ENCODE measurements at regions not wholly inside any gene's neighbourhood (a gene's known extent, or its start where the extent isn't known, plus 50 kb on each side); places are given as distances from the start of the nearest gene placed in this dataset.
"Not testable (repeated sequence)": the region's sequence is repeated elsewhere in the genome, so short reads cannot be mapped to it uniquely, and the experiment has no call there.

DNA sequence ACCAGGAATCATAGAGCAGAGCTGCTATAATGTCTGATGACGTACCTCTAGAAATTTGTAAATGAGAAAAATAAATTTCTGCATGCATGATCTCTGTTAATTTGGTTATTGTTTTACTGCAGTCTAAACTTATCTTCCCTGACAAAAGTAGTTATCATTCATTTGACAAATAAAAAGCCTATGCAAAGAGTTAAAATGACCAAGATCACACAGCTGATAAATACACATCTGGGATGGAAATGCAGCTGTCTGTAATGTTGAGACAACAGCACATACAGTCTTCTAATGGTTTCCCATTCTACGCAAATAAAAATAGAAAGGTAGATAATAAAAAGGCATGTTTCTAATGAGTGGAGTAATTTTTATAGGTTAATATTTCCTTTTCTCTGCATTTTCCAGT is 225.1 kb upstream of the LUZP2 start:
- no peak overlapping the region for H3K27ac ChIP-seq
- TF ChIP-seq ZFX (IDR thresholded peaks at IDR 0.05) = no peak
- TF ChIP-seq, protein P1, sequence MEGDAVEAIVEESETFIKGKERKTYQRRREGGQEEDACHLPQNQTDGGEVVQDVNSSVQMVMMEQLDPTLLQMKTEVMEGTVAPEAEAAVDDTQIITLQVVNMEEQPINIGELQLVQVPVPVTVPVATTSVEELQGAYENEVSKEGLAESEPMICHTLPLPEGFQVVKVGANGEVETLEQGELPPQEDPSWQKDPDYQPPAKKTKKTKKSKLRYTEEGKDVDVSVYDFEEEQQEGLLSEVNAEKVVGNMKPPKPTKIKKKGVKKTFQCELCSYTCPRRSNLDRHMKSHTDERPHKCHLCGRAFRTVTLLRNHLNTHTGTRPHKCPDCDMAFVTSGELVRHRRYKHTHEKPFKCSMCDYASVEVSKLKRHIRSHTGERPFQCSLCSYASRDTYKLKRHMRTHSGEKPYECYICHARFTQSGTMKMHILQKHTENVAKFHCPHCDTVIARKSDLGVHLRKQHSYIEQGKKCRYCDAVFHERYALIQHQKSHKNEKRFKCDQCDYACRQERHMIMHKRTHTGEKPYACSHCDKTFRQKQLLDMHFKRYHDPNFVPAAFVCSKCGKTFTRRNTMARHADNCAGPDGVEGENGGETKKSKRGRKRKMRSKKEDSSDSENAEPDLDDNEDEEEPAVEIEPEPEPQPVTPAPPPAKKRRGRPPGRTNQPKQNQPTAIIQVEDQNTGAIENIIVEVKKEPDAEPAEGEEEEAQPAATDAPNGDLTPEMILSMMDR (conservative IDR thresholded peaks at IDR 0.05) = no peak

DNA sequence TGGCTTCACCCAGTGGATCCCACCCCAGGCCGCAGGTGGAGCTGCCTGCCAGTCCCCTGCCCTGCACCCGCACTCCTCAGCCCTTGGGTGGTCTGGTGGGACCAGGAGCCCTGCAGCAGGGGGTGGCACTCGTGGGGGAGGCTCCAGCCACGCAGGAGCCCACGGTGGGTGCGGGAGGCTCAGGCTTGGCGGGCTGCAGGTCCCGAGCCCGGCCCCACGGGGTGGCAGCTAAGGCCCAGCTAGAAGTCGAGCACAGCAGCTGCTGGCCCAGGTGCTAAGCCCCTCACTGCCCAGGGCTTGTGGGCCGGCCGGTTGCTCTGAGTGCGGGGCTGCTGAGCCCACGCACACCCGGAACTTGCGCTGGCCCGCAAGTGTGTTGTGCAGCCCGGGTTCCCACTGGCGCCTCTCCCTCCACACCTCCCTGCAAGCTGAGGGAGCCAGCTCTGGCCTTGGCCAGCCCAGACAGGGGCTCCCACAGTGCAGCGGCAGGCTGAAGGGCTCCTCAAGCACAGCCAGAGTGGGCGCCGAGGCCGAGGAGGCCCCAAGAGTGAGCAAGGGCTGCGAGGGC is 222.6 kb upstream of the LUZP2 start:
- not testable (repeated sequence) for H3K27ac ChIP-seq

DNA sequence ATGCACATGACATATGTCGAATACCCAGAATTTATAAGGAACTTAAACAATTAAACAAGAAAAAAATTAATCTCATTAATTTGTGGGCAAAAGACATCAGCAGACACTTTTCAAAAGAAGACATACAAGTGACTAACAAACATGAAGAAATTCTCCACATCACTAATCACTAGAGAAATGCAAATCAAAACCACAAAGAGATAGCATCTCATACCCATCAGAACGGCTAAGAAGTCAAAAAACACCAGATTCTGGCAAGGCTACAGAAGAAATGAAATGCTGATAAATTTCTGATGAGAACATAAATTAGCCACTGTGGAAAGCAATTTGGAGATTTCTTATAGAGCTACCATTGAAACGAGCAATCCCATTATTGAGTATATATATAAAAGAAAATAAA is 210.6 kb upstream of the LUZP2 start:
- TF ChIP-seq ZFX (IDR thresholded peaks at IDR 0.05) = no peak
- TF ChIP-seq, protein P1 (conservative IDR thresholded peaks at IDR 0.05) = no peak
- no peak overlapping the region for H3K27ac ChIP-seq

DNA sequence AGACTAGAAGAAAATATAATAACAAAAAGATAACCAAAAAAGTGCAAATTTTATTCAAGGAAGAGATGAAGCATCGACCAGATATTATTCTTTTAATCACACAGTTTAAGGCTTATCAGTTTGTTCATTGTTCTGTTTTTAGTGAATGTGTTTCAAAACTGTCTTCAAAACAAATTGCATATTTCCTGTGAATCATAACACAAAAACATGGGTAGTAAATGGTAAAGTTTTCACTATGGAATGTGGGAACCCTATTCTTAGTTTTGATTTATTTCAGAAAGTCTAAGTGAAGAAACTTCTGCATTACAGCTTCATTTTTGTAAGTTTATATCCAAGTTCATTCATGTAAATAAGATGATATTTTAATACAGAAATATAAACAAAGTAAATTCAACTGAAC is 207.6 kb upstream of the LUZP2 start:
- H3K27ac ChIP-seq = no peak overlapping the region
- TF ChIP-seq, protein P1 (conservative IDR thresholded peaks at IDR 0.05) = no peak
- TF ChIP-seq ZFX (IDR thresholded peaks at IDR 0.05) = no peak

DNA sequence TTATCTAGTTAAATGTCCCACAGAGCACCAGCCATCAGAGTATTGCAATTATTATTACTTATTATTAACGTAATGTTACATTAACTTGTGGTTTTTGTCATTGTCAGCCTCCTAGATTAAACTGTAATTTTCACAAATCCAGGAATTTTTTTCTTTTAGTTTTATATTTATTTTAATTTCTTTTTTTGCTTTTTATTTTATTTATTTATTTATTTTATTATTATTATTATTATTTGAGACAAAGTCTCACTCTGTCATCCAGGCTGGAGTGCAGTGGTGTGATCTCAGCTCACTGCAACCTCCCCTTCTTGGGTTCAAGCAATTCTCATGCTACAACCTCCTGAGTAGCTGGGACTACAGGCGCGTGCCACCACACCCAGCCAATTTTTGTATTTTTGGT is 202.9 kb upstream of the LUZP2 start:
- no peak overlapping the region for H3K27ac ChIP-seq
- no peak for TF ChIP-seq ZFX (IDR thresholded peaks at IDR 0.05)
- TF ChIP-seq, protein P1 (conservative IDR thresholded peaks at IDR 0.05) = no peak

DNA sequence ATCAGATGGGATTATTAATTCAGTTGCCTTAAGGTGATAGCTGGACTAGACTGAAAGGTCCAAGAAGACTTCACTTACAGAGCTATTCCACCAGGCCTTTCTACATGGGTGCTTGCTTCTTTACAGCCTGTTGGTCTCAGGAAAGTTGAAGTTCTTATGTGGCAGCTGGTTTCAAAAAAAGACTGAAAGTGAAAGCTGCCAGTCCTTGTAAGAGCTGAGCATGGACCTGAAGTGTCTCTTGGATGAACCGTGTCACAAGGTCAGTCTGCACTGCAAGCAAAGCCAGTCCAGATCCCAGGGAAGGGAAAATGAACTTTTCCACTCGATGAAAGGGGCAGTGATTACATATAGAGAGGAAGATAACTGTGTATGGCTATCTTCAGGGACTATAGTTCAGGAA is 201.5 kb upstream of the LUZP2 start:
- no peak overlapping the region for H3K27ac ChIP-seq
- no peak for TF ChIP-seq ZFX (IDR thresholded peaks at IDR 0.05)
- TF ChIP-seq, protein P1 (conservative IDR thresholded peaks at IDR 0.05) = no peak

DNA sequence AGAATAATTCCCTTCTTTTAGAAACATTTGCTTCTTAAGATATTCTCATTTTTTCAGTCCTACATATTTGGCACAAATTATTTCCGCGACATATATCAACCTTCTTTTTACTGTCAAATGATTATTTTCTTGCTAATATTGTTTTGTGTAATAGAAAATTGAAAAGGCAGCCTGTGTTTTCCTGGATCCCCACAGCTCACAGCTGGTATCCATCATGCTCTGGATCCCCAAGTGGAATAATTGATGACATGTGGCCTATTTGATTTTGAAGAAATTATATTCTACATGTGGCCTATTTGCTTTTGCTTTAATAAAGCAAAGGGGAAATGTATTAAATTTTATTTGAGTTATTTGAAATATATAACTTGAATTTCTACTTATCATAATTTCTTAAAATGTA is 199.4 kb upstream of the LUZP2 start:
- TF ChIP-seq, protein P1 (conservative IDR thresholded peaks at IDR 0.05) = no peak
- TF ChIP-seq ZFX (IDR thresholded peaks at IDR 0.05) = no peak
- no peak overlapping the region for H3K27ac ChIP-seq

DNA sequence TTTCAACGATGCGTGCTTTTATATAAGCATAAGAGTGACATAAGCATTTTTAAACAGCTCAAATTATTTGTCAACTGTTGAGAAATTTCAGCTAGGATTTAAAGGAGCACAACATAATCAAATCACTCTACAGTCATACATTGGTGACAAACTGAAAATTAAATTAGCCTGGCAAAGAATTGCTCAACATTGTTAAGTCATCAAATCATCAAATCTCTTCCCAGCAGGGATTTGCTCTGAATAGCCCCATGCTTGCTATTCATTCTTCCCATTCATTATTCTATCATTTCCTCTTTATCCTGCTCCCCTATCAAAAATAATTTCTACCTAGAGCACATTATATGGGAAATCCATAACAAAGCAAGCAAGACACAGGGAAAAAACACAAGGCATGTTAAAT is 198.7 kb upstream of the LUZP2 start:
- H3K27ac ChIP-seq = no peak overlapping the region
- no peak for TF ChIP-seq ZFX (IDR thresholded peaks at IDR 0.05)

Data from C4-2B (cell line).